LNCAP (cell line): ENCODE measurements at regions not wholly inside any gene's neighbourhood (a gene's known extent, or its start where the extent isn't known, plus 50 kb on each side); places are given as distances from the start of the nearest gene placed in this dataset.

Experiments
- TF ChIP-seq, protein P1 (sequence below): fragments of 450-650 bp; IDR thresholded peaks from 2 replicates; pipeline ENCODE4 v1.5.1; 2017; ENCODE audit warnings: mild to moderate bottlenecking

DNA sequence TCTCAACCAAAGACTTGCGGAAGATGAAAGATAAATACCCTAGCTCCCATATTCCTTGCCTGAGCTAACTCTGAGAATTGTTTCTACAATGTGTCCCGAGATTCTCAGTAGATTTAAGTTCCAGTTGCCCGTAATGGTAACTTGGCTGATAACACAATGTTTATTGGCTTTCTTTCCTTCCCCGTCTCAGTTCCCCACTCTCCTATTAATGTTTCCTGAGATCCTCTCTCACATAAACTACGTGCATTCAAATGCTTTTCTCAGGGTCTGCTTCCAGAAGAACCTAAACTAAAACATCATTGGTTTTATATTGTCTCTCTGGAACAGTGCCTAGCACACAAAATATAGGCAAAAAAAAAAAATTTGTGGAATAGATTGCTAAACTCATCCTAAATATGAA lies 794.2 kb upstream of the ADGRL2 start:
- TF ChIP-seq, protein P1, sequence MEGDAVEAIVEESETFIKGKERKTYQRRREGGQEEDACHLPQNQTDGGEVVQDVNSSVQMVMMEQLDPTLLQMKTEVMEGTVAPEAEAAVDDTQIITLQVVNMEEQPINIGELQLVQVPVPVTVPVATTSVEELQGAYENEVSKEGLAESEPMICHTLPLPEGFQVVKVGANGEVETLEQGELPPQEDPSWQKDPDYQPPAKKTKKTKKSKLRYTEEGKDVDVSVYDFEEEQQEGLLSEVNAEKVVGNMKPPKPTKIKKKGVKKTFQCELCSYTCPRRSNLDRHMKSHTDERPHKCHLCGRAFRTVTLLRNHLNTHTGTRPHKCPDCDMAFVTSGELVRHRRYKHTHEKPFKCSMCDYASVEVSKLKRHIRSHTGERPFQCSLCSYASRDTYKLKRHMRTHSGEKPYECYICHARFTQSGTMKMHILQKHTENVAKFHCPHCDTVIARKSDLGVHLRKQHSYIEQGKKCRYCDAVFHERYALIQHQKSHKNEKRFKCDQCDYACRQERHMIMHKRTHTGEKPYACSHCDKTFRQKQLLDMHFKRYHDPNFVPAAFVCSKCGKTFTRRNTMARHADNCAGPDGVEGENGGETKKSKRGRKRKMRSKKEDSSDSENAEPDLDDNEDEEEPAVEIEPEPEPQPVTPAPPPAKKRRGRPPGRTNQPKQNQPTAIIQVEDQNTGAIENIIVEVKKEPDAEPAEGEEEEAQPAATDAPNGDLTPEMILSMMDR, result no peak

DNA sequence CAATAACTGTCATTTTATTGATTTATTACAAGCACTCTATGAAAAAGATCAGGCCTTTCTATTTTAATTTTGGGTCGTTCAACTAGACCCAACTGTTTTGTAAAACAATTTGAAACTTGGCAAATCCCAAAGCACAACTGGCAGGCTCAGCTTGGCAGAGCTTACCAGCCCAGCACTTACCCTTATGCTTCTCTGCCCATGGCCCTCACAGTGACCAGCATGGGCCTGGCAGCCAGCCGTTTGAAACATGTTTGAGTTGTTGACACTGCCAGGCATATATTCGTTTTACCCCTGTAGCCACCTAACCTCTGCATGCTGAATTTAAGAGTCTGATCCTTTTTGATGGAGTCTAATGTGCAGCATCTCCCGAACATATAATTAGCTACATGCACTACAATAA lies 796.7 kb upstream of the ADGRL2 start:
- TF ChIP-seq, protein P1, result no peak

DNA sequence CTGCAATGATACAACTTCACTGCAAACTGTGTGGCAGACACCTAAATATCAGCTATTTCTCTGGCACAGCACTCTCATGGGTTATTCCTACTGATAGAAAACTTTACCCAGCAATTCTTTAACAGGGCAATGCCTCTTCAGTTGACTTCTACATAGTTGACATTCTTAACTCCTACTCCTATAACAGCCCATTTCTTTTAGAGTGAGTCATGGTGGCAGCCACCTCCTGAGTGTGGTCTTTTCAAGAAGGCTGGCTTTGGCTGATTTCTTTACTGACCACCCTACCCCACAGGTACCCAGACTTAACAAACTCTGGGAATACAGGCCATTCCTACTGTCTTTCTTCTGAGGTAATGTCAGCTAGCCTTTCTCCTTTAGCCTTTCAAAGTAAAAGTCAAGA lies 805.8 kb upstream of the ADGRL2 start:
- TF ChIP-seq, protein P1, result no peak

DNA sequence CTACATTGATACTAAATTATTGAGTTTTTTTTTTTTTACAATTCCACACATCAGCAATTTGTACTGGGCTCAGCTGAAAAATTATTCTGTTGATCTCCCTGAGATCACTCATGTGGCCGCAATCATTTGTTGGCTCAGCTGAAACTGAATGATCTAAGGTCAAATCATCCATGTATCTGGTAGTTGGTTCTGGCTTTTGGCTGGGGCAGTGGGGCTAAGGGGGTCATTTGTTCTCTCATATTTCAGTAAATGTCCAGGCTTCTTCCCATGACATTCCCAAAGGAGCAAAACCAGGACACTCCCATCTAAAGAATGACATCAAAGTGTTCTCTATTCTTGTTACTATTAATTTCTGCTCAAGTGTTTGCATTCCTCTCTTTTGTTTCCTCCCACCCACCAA lies 806.7 kb upstream of the ADGRL2 start:
- TF ChIP-seq, protein P1, result no peak

DNA sequence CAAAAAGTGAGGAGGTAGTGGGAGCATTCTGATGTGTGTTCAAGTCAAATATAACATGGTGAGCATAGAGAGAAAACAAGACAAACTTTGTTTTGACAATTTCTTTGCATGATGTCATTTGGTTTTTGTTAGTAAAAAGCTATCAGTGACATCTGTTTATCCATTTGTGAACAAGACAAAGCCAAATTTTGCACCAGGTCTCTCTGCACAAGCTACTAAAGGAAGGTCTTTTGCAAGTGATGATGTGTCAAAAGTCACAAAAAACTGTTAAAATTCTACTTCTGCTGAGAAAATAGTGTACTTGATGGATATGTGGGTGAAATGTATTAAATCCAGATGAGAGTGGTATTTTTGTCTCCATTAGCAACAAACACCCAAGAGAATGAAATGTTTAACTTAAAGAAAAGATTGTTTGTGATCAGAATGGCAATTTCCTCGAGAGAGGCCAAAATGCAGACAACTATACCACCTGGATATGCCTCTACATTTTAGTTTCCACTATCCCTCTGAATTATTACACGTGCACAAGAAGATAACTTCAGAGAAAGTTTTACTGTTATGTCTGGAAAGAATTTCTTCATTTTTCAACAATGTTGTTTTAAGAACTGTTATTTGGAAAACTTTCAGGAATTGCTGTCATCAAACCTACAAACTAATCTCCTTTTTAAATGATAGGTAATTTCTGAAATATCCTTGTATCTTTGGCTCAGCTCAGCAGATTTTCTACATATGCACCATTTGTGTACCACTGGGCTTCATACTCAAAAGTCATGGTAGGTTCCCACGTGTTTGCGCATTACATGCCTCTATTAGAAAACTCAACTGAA lies 807.4 kb upstream of the ADGRL2 start:
- TF ChIP-seq, protein P1, result no peak

DNA sequence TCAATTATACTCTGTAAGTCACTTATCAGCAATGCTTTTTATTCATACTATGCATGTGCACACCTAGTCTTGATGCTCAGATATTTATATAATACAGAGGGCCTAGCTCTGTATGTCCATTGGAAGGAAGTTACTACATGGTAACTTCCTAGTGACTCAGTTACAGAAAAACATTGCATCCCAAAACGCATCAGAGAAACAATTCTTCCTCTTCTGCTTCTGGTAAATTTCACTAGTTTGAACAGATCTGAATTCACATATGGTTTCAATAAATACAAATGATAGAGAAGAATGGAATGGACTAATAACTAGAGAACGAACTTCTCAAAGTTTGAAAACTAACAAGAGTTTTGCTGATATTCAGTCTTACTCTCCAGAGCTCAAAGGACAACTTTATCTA lies 811.3 kb upstream of the ADGRL2 start:
- TF ChIP-seq, protein P1, result no peak

DNA sequence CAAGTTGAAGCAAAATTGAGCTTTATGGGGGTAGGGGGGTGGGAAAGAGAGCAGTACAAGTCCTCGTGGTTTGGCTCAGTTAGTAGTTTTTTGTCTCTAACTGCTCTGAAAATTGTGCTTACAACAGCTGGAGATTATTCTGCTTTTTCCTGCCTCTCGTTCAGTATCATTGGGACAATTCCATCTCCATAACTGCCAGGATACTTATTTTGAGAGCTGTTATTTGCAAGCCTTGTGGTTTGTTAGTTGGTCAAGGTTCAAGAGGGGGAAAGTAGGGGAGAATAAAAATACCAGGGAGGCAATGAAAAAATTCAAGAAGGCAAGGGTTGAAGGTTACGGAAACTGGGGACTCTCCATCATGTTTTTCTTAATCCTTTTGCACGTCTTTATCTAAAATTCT lies 811.8 kb upstream of the ADGRL2 start:
- TF ChIP-seq, protein P1, result no peak
